Esophagus muscularis mucosa (tissue), 4 donors: ENCODE measurements at regions not wholly inside any gene's neighbourhood (a gene's known extent, or its start where the extent isn't known, plus 50 kb on each side); places are given as distances from the start of the nearest gene placed in this dataset.

Experiments
- DNase-seq: peaks from one replicate; pipeline ENCODE4 v3.0.0-alpha.2; 2017; ENCODE audit errors: extremely low spot score
- H3K27ac ChIP-seq, 4 donors: fragments of 200-600 bp; sonication (generic); replicated peaks in 1 of 4; 1 replicate in 3 of 4; 2 replicates in 1 of 4; pipeline ENCODE4 v1.5.1; 2016 to 2019; ENCODE audit warnings: mild to moderate bottlenecking in 1 of 4
- H3K27me3 ChIP-seq, 4 donors: fragments of 200-600 bp; sonication (generic); one replicate each; pipeline versions ENCODE4 v1.5.1 to v1.6.0; 2016 to 2019
- H3K36me3 ChIP-seq, 4 donors: fragments of 200-600 bp; sonication (generic); one replicate each; pipeline ENCODE4 v1.5.1; 2016 to 2019
- H3K4me1 ChIP-seq, 4 donors: fragments of 200-600 bp; sonication (generic); one replicate each; pipeline ENCODE4 v1.5.1; 2016 to 2019
- H3K4me3 ChIP-seq, 4 donors: fragments of 200-600 bp; sonication (generic); 1 replicate in 2 of 4; 2 replicates in 2 of 4; pipeline ENCODE4 v1.5.1; 2016 to 2019; ENCODE audit warnings: mild to moderate bottlenecking in 4 of 4, moderate library complexity in 1 of 4
- H3K9me3 ChIP-seq, 4 donors: fragments of 200-600 bp; sonication (generic); 1 replicate in 3 of 4; 2 replicates in 1 of 4; pipeline ENCODE4 v1.5.1; 2016 to 2019
- CTCF ChIP-seq, 3 experiments: fragments of 200-600 bp in 2 of 3; fragments of 450-650 bp in 1 of 3; sonication (generic) in 2 of 3; IDR thresholded peaks; one replicate each; pipeline ENCODE4 v1.5.1; 2017 to 2019; ENCODE audit warnings: antibody characterized with exemption in 3 of 3, mild to moderate bottlenecking in 2 of 3, moderate library complexity in 1 of 3
- EP300 ChIP-seq: sonication (generic); formaldehyde crosslinking; IDR thresholded peaks from one replicate; pipeline ENCODE4 v1.6.1; 2017; ENCODE audit warnings: antibody characterized with exemption
- POLR2A ChIP-seq: fragments of 450-650 bp; IDR thresholded peaks from one replicate; pipeline ENCODE4 v1.6.1; 2017; ENCODE audit warnings: antibody characterized with exemption, moderate library complexity, mild to moderate bottlenecking, low read depth
- POLR2AphosphoS5 ChIP-seq, 2 donors: sonication (generic); formaldehyde crosslinking; IDR thresholded peaks; one replicate each; pipeline ENCODE4 v1.6.1; 2017; ENCODE audit warnings: antibody characterized with exemption in 2 of 2
- WGBS: methylation state at CpG from one replicate; pipeline ENCODE4 v1.1.5; 2018; 5-methylcytosine and 5-hydroxymethylcytosine counted together
- intact Hi-C: fragments of 100-400 bp; cut with DNase I; formaldehyde crosslinking; loops from one replicate; pipeline ENCODE4 v1.15.1; 2023

DNA sequence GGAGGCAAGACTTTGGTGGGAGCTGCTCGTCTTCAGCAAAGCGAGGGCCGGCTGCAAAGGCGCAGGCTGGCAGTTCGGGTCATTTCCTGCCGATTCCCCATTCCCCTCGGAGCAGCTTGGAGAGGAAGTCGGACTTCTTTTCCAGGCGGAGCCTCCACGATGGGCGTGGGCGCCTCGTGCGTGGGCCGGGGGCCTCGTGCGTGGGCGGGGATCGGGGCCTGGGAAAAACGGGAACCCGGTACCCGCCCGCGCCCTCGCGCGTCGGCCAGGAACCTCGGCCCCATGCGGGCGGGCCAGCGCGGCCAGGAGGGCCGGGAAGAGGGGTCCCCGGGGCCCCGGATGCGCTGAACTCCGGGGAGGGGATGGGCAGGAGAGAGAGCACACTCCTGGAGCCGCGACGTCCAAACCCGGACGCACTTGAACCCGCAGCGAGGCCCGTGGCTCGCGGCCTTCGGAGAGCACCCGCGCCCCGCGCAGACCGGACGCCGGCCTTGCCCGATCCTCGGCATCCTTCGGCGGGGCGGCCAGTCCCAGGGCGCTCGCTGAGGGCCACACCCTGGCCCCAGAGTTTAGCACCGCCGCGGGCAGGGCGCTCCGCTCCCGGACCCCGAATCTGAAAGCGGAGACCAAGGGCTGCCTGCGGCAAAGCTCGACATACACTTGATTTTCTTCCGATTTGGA is 368.4 kb downstream of the MTX2 start:
- WGBS: 2% methylated on average over 19 of the region's 74 CpGs

DNA sequence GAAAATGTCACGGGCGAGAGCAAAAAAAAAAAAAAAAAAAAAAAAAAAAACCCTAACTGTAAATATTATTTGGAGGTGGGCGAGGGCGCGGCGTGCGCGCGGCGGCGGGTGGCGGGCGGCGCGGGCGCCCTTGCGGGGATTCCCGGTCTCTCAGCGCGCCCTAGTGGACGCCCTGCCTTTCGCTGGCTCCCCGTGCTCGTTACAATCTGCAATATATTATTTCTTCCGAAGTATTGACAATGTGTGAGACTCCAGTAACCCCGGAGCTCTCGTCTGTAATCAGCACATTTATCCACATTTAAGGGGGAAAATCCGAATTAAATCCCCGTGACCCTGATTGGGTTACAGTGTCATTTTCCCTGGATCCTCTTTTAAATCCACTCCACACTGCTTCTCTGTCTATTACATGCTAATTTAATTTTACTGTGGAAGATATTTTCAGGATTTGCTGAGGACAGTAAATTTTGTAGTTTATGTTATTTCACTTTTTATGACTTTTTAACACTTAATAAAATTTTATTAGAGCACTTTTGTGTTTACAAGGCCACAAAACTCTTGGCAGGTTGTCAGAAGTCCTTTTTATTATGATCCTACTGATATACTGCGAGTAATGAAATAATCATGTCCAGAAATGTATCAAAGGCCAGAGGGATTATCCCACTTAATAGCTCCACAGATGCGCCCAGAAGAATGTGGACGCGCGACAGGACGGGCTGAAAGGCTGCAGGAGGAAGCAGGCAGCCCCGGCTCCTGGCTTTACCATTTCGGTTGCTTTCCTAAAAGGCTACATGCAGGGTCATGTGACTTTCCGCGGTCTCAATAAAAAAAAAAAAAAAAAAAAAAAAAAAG is 369.1 kb downstream of the MTX2 start:
- intact Hi-C loops: loop anchor here (2.0 to 5.0 kb wide), 5 partner anchors 86 to 511 kb away; partner anchors contain the start of gene HOXD8
- peak; percentile 69 to 77 (median 73) for TF ChIP-seq CTCF (IDR thresholded peaks at IDR 0.05)
- no peak for TF ChIP-seq POLR2A
- no peak for TF ChIP-seq EP300
- peaks cover 8 to 15% (median 10%) of the 10 kb centered on the region in 4 donors for H3K4me1 ChIP-seq
- peak overlapping the region in 3 of 4 donors; percentile 66 to 76 (median 70) for H3K27ac ChIP-seq
- DNase-seq: no peak
- peak overlapping the region; percentile 63 to 76 (median 66) for H3K4me3 ChIP-seq
- H3K27me3 ChIP-seq: peaks cover 0 to 94% (median 11%) of the 10 kb centered on the region in 4 donors
- H3K36me3 ChIP-seq: no peaks in the 10 kb centered on the region
- H3K9me3 ChIP-seq: no peaks in the 10 kb centered on the region
- 14% methylated on average over 30 of the region's 39 CpGs for WGBS

More for the DNA sequence above, 368.4 kb downstream of the MTX2 start:
- Histone ChIP-seq H3K9me3 (no peaks in the 10 kb centered on the region), H3K36me3 (no peaks in the 10 kb centered on the region), H3K27ac (peak overlapping the region; percentile 61 to 76 (median 68)), H3K4me1 (peaks cover 8 to 15% (median 10%) of the 10 kb centered on the region in 4 donors), H3K27me3 (peaks cover 0 to 88% (median 11%) of the 10 kb centered on the region in 4 donors), H3K4me3 (peak overlapping the region; percentile 63 to 76 (median 66))
- no peak for TF ChIP-seq POLR2A
- no peak for TF ChIP-seq EP300
- no peak for TF ChIP-seq POLR2AphosphoS5 (IDR thresholded peaks at IDR 0.05)
- TF ChIP-seq CTCF (IDR thresholded peaks at IDR 0.05): no peak
- intact Hi-C loops: loop anchor here (2.0 to 5.0 kb wide), 5 partner anchors 85 to 510 kb away; partner anchors contain the start of gene HOXD8
- DNase-seq: no peak

GRCh38 chr2:176639016-176639343 is 369.7 kb downstream of the MTX2 start:
- 72% methylated on average over 7 of the region's 7 CpGs for WGBS
- H3K36me3 ChIP-seq: no peaks in the 10 kb centered on the region
- TF ChIP-seq CTCF (IDR thresholded peaks at IDR 0.05): no peak
- no peak for TF ChIP-seq EP300
- TF ChIP-seq POLR2AphosphoS5 (IDR thresholded peaks at IDR 0.05): no peak
- TF ChIP-seq POLR2A: no peak
- no peak overlapping the region for H3K4me3 ChIP-seq
- peaks cover 8 to 15% (median 10%) of the 10 kb centered on the region in 4 donors for H3K4me1 ChIP-seq
- DNase-seq: no peak
- H3K27me3 ChIP-seq: peaks cover 0 to 93% (median 11%) of the 10 kb centered on the region in 4 donors
- H3K9me3 ChIP-seq: no peaks in the 10 kb centered on the region
- no peak overlapping the region for H3K27ac ChIP-seq
- intact Hi-C loops: loop anchor here (2.0 to 5.0 kb wide), 5 partner anchors 87 to 512 kb away; partner anchors contain the start of gene HOXD8

- Histone ChIP-seq H3K36me3 (no peaks in the 10 kb centered on the region), H3K4me3 (no peak overlapping the region), H3K27me3 (peaks cover 0 to 89% (median 11%) of the 10 kb centered on the region in 4 donors), H3K4me1 (peaks cover 8 to 15% (median 10%) of the 10 kb centered on the region in 4 donors), H3K9me3 (no peaks in the 10 kb centered on the region), H3K27ac (no peak overlapping the region)
- WGBS: 39% methylated on average over 5 of the region's 5 CpGs
- intact Hi-C loops: loop anchor here (2.0 to 5.0 kb wide), 5 partner anchors 87 to 512 kb away; partner anchors contain the start of gene HOXD8
- no peak for DNase-seq
- TF ChIP-seq POLR2A: no peak
Measured at GRCh38 chr2:176639671-176640070, 370.4 kb downstream of the MTX2 start.

- intact Hi-C loops: no loop called here
- H3K9me3 ChIP-seq: no peaks in the 10 kb centered on the region
- DNase-seq: no peak
- peaks cover 8 to 15% (median 10%) of the 10 kb centered on the region in 4 donors for H3K4me1 ChIP-seq
- H3K27ac ChIP-seq: no peak overlapping the region
- H3K36me3 ChIP-seq: no peaks in the 10 kb centered on the region
- WGBS: 92% methylated on average over 2 of the region's 2 CpGs
- H3K27me3 ChIP-seq: peaks cover 0 to 91% (median 15%) of the 10 kb centered on the region in 4 donors
- no peak overlapping the region for H3K4me3 ChIP-seq
- no peak for TF ChIP-seq POLR2A
Measured at GRCh38 chr2:176641436-176641835, 372.2 kb downstream of the MTX2 start.
